K562 (cell line): ENCODE measurements at regions not wholly inside any gene's neighbourhood (a gene's known extent, or its start where the extent isn't known, plus 50 kb on each side); places are given as distances from the start of the nearest gene placed in this dataset.

Experiments
- ATAC-seq: fragments of 200-7000 bp; cut with Tn5 transposase; 3 replicates; pipeline ENCODE4 v1.9.1; 2020; ENCODE audit warnings: moderate library complexity
- BruUV-seq: library from RNA; stranded (reverse); fragments of 400-500 nt; replicated peaks from 2 replicates; lab custom pipeline; 2021; lab: Mats Ljungman, UMichigan
- CTCF ChIA-PET: fragments of 300-600 bp; formaldehyde crosslinking; extraction: SDS; loops from one replicate; lab custom pipeline; 2021; ENCODE audit warnings: low intra/inter-chr PET ratio; lab: Yijun Ruan, JAX
- POLR2A ChIA-PET: fragments of 300-600, 350-650 bp; sonication (Branson Sonifier 250); formaldehyde crosslinking; extraction: SDS; loops from one replicate; lab custom pipeline; 2021; ENCODE audit warnings: antibody characterized with exemption, inconsistent platforms; lab: Yijun Ruan, JAX
- DNase-seq, 4 experiments: peaks; one replicate each; pipeline versions ENCODE4 v3.0.0 to v3.0.0-alpha.2; 2011 to 2018; ENCODE audit warnings: low spot score in 3 of 4, mixed read lengths in 3 of 4; ENCODE audit errors: extremely low read depth in 1 of 4
- FAIRE-seq: peaks from 2 replicates; lab custom pipeline; 2011; peaks lifted over from hg19 to GRCh38; lab: Jason Lieb, UNC
- H2AFZ ChIP-seq: 2 replicates; pipeline ENCODE4 v1.6.0; 2011; ENCODE audit warnings: low read depth, low read length, control low read depth, inconsistent platforms
- H3K27ac ChIP-seq: fragments of 200-600 bp; 3 replicates; pipeline ENCODE4 v1.8.0; 2011; ENCODE audit warnings: low read depth, mild to moderate bottlenecking, control low read depth, inconsistent platforms, low read length, moderate library complexity, mixed read lengths; ENCODE audit errors: extremely low read depth
- H3K27me3 ChIP-seq, 2 experiments: fragments of 300-600 bp in 1 of 2; 2 replicates in 1 of 2; 3 replicates in 1 of 2; pipeline versions ENCODE4 v1.6.0 to v1.8.0; 2011; ENCODE audit warnings: inconsistent platforms in 2 of 2, low read length in 2 of 2, mild to moderate bottlenecking in 1 of 2, mixed read lengths in 1 of 2, moderate library complexity in 1 of 2; ENCODE audit not compliant: control insufficient read depth in 2 of 2, insufficient read depth in 2 of 2
- H3K36me3 ChIP-seq: fragments of 300-600 bp; 3 replicates; pipeline ENCODE4 v1.8.0; 2011; ENCODE audit warnings: mild to moderate bottlenecking, low read length, inconsistent platforms; ENCODE audit not compliant: control insufficient read depth, insufficient read depth
- H3K4me1 ChIP-seq, 2 experiments: fragments of 200-600 bp in 1 of 2; replicated peaks in 1 of 2; 2 replicates in 1 of 2; 3 replicates in 1 of 2; pipeline versions ENCODE4 v1.5.1 to v1.8.0; 2011; ENCODE audit warnings: inconsistent platforms in 2 of 2, low read length in 2 of 2, mild to moderate bottlenecking in 1 of 2, mixed read lengths in 1 of 2, moderate library complexity in 1 of 2; ENCODE audit not compliant: control insufficient read depth in 2 of 2, insufficient read depth in 2 of 2
- H3K4me2 ChIP-seq: 2 replicates; pipeline ENCODE4 v1.6.1; 2011; ENCODE audit warnings: low read length, control low read depth, inconsistent platforms, mixed read lengths; ENCODE audit not compliant: insufficient read depth
- H3K4me3 ChIP-seq: fragments of 200-600 bp; sonication (generic), shearing (Covaris generic); 2 replicates; pipeline ENCODE4 v1.5.1; 2016; ENCODE audit warnings: control low read depth, inconsistent platforms
- H3K79me2 ChIP-seq: fragments of 200-600 bp; 3 replicates; pipeline ENCODE4 v1.8.0; 2011; ENCODE audit warnings: low read length, inconsistent platforms; ENCODE audit not compliant: control insufficient read depth, insufficient read depth
- H3K9ac ChIP-seq, 2 experiments: 2 replicates each; pipeline versions ENCODE4 v1.6.0 to v1.6.1; 2011; ENCODE audit warnings: low read depth in 2 of 2, low read length in 2 of 2, control low read depth in 1 of 2, inconsistent platforms in 1 of 2, mild to moderate bottlenecking in 1 of 2, mixed read lengths in 1 of 2; ENCODE audit not compliant: insufficient read depth in 1 of 2
- H3K9me1 ChIP-seq: one replicate; pipeline ENCODE4 v1.6.0; 2011; ENCODE audit warnings: inconsistent platforms, mild to moderate bottlenecking, low read length, moderate library complexity; ENCODE audit not compliant: control insufficient read depth, insufficient read depth
- H3K9me3 ChIP-seq: replicated peaks from 2 replicates; pipeline ENCODE4 v1.5.1; 2011; ENCODE audit warnings: low read depth, low read length, inconsistent platforms; ENCODE audit not compliant: control insufficient read depth, insufficient read depth
- H4K20me1 ChIP-seq: replicated peaks from 2 replicates; pipeline ENCODE4 v1.6.1; 2011; ENCODE audit warnings: low read length, inconsistent platforms, mixed read lengths; ENCODE audit not compliant: control insufficient read depth, insufficient read depth
- MTA2 ChIP-seq: fragments of 450-650 bp; IDR thresholded peaks from 2 replicates; pipeline ENCODE4 v1.6.1; 2016; ENCODE audit warnings: low read depth
- POLR2H ChIP-seq: IDR thresholded peaks from 2 replicates; pipeline ENCODE4 v1.6.1; 2016; ENCODE audit warnings: missing genetic modification characterization, low read depth, mild to moderate bottlenecking, control low read depth, missing compliant biosample characterization, moderate library complexity
- RBBP5 ChIP-seq: fragments of 200-600 bp; sonication (generic); IDR thresholded peaks from 2 replicates; pipeline ENCODE4 v1.6.1; 2012; ENCODE audit warnings: borderline replicate concordance, mild to moderate bottlenecking, low read length, control low read depth, inconsistent platforms; ENCODE audit not compliant: insufficient read depth, poor library complexity, severe bottlenecking
- ZNF696 ChIP-seq: fragments of 250-450 bp; sonication (Bioruptor Pico); conservative IDR thresholded peaks from 2 replicates; pipeline ENCODE4 v1.4.0; 2020; ENCODE audit warnings: mild to moderate bottlenecking, moderate library complexity
- WGBS: fragments of 100-300 bp; shearing (Covaris generic); methylation state at CpG from one replicate; pipeline ENCODE4 v1.1.6; 2016; ENCODE audit warnings: low coverage, mixed read lengths; ENCODE audit not compliant: insufficient coverage; ENCODE audit errors: missing lambda C conversion rate; 5-methylcytosine and 5-hydroxymethylcytosine counted together
- in situ Hi-C: fragments of 300-500 bp; cut with MboI; formaldehyde crosslinking; loops from 4 replicates; pipeline ENCODE4 v1.15.0; 2018; ENCODE audit warnings: inconsistent platforms, mixed read lengths
- intact Hi-C: fragments of 100-400 bp; cut with micrococcal nuclease; formaldehyde crosslinking; loops from 2 replicates; pipeline ENCODE4 v1.14.2; 2022

DNA sequence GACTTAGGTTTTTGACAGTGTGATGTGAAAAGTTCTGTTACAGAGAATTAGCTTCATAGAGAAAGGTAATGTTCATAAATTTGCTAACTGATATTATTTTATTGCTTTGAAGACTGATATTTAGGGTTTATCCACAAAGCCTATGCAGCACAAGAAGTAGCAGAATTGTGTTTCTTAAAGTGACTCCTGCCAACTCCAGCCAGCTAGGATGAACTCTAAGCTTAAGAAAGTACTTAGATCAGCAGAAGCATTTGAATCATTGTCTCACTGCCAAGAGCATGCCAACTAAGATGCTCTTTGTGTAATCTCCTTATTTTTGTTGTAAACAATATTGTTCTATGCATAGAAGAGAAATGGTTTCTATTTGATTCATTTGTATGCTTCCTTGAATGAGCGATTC lies 589.4 kb upstream of the ADGRL4 start:
- intact Hi-C loops, result no loop called here
- H3K9me1 ChIP-seq, result no peaks in the 10 kb centered on the region
- H3K4me2 ChIP-seq, result no peak overlapping the region
- H3K9me3 ChIP-seq, result no peaks in the 10 kb centered on the region; the same call in 1 of the 2 replicates
- TF ChIP-seq ZNF696 (CRISPR knock-in tag), result no peak
- H3K36me3 ChIP-seq, result no peaks in the 10 kb centered on the region
- H3K9ac ChIP-seq, result no peak overlapping the region
- H4K20me1 ChIP-seq, result no peaks in the 10 kb centered on the region
- H3K4me3 ChIP-seq, result no peak overlapping the region
- ChIA-PET CTCF (no interaction called here), POLR2A (no interaction called here)
- H3K4me1 ChIP-seq, result no peaks in the 10 kb centered on the region
- in situ Hi-C loops, result no loop called here
- BruUV-seq, result no TSS peak
- H2AFZ ChIP-seq, result no peak overlapping the region
- no peak for DNase-seq
- no peaks in the 10 kb centered on the region for H3K79me2 ChIP-seq
- 0% methylated on average over 1 of the region's 1 CpG for WGBS
- ATAC-seq, result no peak
- no peak for FAIRE-seq
- no peak overlapping the region for H3K27ac ChIP-seq
- no peaks in the 10 kb centered on the region for H3K27me3 ChIP-seq

DNA sequence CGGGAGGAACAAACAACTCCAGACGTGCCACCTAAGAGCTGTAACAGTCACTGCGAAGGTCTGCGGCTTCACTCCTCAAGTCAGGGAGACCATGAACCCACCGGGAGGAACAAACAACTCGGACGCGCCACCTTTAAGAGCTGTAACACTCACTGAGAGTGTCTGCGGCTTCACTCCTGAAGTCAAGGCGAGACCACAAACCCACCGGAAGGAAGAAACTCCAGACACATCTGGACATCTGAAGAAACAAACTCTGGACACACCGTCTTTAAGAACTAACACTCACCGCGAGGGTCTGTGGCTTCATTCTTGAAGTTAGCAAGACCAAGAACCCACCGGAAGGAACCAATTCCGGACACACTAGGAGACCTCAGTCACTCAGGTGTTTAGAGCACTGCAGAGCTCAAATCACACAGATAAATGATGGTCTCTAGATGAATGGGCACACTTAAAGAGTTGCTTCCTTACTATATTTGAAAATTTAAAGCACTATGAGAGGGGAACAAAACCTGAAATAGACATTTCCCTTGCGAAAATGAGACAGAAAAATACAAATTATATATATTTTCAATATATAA lies 587.7 kb upstream of the ADGRL4 start:
- no peak overlapping the region for H2AFZ ChIP-seq
- no peaks in the 10 kb centered on the region for H4K20me1 ChIP-seq
- H3K4me1 ChIP-seq, result no peaks in the 10 kb centered on the region
- intact Hi-C loops (no loop called here), in situ Hi-C loops (no loop called here)
- POLR2A ChIA-PET, result no interaction called here
- H3K4me2 ChIP-seq, result no peak overlapping the region
- FAIRE-seq (no peak), DNase-seq (no peak), ATAC-seq (no peak)
- no peak overlapping the region for H3K27ac ChIP-seq
- no peaks in the 10 kb centered on the region for H3K36me3 ChIP-seq
- TF ChIP-seq MTA2 (no peak), POLR2H (no peak), RBBP5 (no peak)
- no peak overlapping the region for H3K9ac ChIP-seq
- no TSS peak for BruUV-seq
- no peaks in the 10 kb centered on the region for H3K27me3 ChIP-seq
- H3K4me3 ChIP-seq, result no peak overlapping the region
- 3% methylated on average over 16 of the region's 17 CpGs for WGBS
- no peaks in the 10 kb centered on the region for H3K9me1 ChIP-seq
- no peaks in the 10 kb centered on the region; the same call in 1 of the 2 replicates for H3K9me3 ChIP-seq
- H3K79me2 ChIP-seq, result no peaks in the 10 kb centered on the region
- CTCF ChIA-PET, result no interaction called here
